ENCODE measurements at regions not wholly inside any gene's neighbourhood (a gene's known extent, or its start where the extent isn't known, plus 50 kb on each side); places are given as distances from the start of the nearest gene placed in this dataset.

DNA sequence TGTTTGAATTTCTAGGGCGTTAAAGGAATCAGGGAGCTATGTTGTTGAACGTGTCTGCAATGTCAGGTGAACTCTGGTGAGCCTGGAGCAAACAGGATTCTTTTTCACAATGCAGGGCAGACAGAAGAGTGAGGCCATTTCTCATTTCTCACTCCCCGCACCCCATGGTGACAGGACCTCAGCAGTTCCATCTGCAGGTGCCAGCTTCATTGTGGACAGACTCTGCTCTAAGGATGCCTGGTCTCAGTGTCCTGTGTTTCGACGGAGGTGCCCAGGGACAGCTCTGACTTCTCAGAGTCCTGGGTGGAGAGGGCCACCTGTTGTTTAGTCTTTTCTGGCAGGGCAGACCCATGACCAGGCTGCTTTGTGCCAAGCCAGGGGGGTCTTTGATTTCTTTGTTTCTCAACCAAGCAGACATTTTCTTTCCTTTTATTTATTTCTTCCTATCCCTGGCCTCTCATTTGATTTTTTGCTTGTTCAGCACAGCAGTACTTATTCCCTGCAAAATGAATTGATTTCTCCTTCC is 201.5 kb downstream of the RNF144A start:
- DNase-seq = no peak
- Mint-ChIP-seq H3K27ac (no peak overlapping the region), H3K36me3 (ENCODE audit: low read depth) (no peaks in the 10 kb centered on the region), H3K4me1 (no peaks in the 10 kb centered on the region), H3K9me3 (peaks cover 3% of the 10 kb centered on the region), H3K27me3 (ENCODE audit: insufficient read depth) (peaks cover 3% of the 10 kb centered on the region), H3K4me3 (no peak overlapping the region)
- 76 to 81% methylated on average over 5 of the region's 5 CpGs for WGBS, 2 experiments (ENCODE audit: insufficient coverage in 1 of 2, insufficient read length in 1 of 2)
- Histone ChIP-seq H3K4me1 (ENCODE audit: control insufficient read depth, insufficient read depth, low read length) (no peaks in the 10 kb centered on the region), H3K9ac (ENCODE audit: extremely low read depth, low read length, poor library complexity, severe bottlenecking) (no peak overlapping the region), H3K9me3 (ENCODE audit: control insufficient read depth, low read length) (peaks cover 6% of the 10 kb centered on the region), H3K27me3 (ENCODE audit: control insufficient read depth, insufficient read depth, low read length, poor library complexity, severe bottlenecking) (no peaks in the 10 kb centered on the region), H3K36me3 (ENCODE audit: control insufficient read depth, insufficient read depth, low read length) (no peaks in the 10 kb centered on the region), H3K4me3 (ENCODE audit: low read length) (no peak overlapping the region), H3K27ac (ENCODE audit: low read depth, low read length) (no peak overlapping the region)
- TF ChIP-seq, protein P1, sequence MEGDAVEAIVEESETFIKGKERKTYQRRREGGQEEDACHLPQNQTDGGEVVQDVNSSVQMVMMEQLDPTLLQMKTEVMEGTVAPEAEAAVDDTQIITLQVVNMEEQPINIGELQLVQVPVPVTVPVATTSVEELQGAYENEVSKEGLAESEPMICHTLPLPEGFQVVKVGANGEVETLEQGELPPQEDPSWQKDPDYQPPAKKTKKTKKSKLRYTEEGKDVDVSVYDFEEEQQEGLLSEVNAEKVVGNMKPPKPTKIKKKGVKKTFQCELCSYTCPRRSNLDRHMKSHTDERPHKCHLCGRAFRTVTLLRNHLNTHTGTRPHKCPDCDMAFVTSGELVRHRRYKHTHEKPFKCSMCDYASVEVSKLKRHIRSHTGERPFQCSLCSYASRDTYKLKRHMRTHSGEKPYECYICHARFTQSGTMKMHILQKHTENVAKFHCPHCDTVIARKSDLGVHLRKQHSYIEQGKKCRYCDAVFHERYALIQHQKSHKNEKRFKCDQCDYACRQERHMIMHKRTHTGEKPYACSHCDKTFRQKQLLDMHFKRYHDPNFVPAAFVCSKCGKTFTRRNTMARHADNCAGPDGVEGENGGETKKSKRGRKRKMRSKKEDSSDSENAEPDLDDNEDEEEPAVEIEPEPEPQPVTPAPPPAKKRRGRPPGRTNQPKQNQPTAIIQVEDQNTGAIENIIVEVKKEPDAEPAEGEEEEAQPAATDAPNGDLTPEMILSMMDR (conservative IDR thresholded peaks at IDR 0.05) = no peak

DNA sequence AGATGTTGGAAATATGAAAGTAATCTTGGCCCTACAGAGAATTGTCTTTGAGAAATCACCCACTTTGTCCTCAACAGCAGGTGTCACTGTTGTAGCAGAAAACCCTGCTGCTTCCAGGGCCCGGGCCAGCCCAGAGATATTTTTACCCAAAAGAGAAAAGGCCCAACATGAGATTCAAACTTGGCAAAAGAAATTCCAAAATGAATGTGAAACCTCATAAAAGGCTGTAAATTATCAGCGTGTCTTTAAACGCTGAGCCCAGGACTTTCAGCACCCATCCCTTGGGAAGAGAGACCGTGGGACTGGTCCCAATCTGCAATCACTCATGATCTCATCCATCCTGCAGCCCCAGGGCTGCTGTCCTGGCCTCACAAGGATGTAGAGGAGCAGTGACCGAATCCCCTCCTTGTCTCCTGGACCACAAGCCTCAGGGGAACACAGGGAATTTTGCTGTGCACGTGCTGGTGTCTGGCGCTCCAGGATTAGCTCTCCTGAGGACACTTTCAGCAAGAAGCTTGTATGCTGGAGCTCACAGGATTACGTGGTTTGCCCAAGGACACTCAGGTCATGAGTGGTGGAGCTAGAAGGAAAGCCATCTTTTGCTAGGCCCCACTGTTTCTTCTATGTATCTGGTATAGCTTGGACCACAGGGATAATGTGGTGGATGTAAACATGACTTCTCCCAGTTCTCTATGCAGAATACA is 202.1 kb downstream of the RNF144A start:
- no peaks in the 10 kb centered on the region for H3K9me3 ChIP-seq (ENCODE audit: control insufficient read depth, low read length)
- no peaks in the 10 kb centered on the region for H3K36me3 ChIP-seq (ENCODE audit: control insufficient read depth, insufficient read depth, low read length)
- H3K27me3 ChIP-seq (ENCODE audit: control insufficient read depth, insufficient read depth, low read length, poor library complexity, severe bottlenecking) = no peaks in the 10 kb centered on the region
- Mint-ChIP-seq H3K4me3 (no peak overlapping the region), H3K27me3 (ENCODE audit: insufficient read depth) (peaks cover 3% of the 10 kb centered on the region), H3K27ac (no peak overlapping the region), H3K4me1 (no peaks in the 10 kb centered on the region), H3K36me3 (ENCODE audit: low read depth) (no peaks in the 10 kb centered on the region), H3K9me3 (peaks cover 3% of the 10 kb centered on the region)
- no peaks in the 10 kb centered on the region for H3K4me1 ChIP-seq (ENCODE audit: control insufficient read depth, insufficient read depth, low read length)
- no peak overlapping the region for H3K27ac ChIP-seq (ENCODE audit: low read depth, low read length)
- no peak overlapping the region for H3K9ac ChIP-seq (ENCODE audit: extremely low read depth, low read length, poor library complexity, severe bottlenecking)
- 68 to 74% methylated on average over 8 of the region's 8 CpGs for WGBS, 2 experiments (ENCODE audit: insufficient coverage in 1 of 2, insufficient read length in 1 of 2)
- DNase-seq = peak; percentile 77
- TF ChIP-seq, protein P1 (conservative IDR thresholded peaks at IDR 0.05) = peak; percentile 89
- H3K4me3 ChIP-seq (ENCODE audit: low read length) = no peak overlapping the region

DNA sequence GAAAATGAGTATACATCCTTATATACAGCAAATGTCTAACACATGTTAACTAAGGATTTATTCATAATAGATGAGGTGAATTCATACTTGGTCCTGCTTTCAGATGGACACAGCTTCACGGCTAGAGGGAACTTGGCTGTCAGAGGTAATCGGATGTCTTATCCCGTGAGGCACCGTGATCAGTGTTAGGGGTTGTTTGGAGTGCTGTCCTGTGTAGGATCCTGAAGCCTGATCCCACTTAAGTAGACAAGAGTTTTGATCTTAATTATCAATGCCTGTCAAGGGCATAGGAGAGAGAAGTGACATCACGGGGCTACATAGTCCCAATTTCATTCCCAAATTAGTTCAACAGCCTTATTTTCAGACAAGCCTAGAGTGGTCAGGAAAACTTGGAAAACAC is 204.6 kb downstream of the RNF144A start:
- H3K9me3 Mint-ChIP-seq = peaks cover 2% of the 10 kb centered on the region
- no peaks in the 10 kb centered on the region for H3K27me3 ChIP-seq (ENCODE audit: control insufficient read depth, insufficient read depth, low read length, poor library complexity, severe bottlenecking)
- no peak overlapping the region for H3K9ac ChIP-seq (ENCODE audit: extremely low read depth, low read length, poor library complexity, severe bottlenecking)
- H3K4me1 ChIP-seq (ENCODE audit: control insufficient read depth, insufficient read depth, low read length) = no peaks in the 10 kb centered on the region
- DNase-seq = no peak
- no peaks in the 10 kb centered on the region for H3K9me3 ChIP-seq (ENCODE audit: control insufficient read depth, low read length)
- H3K36me3 Mint-ChIP-seq (ENCODE audit: low read depth) = no peaks in the 10 kb centered on the region
- H3K27ac ChIP-seq (ENCODE audit: low read depth, low read length) = no peak overlapping the region
- WGBS, 2 experiments (ENCODE audit: insufficient coverage in 1 of 2, insufficient read length in 1 of 2) = 73 to 78% methylated on average over 5 of the region's 5 CpGs
- no peak overlapping the region for H3K4me3 ChIP-seq (ENCODE audit: low read length)
- H3K4me3 Mint-ChIP-seq = no peak overlapping the region
- H3K27me3 Mint-ChIP-seq (ENCODE audit: insufficient read depth) = no peaks in the 10 kb centered on the region
- no peaks in the 10 kb centered on the region for H3K4me1 Mint-ChIP-seq
- TF ChIP-seq, protein P1 (conservative IDR thresholded peaks at IDR 0.05) = no peak
- H3K27ac Mint-ChIP-seq = no peak overlapping the region
- no peaks in the 10 kb centered on the region for H3K36me3 ChIP-seq (ENCODE audit: control insufficient read depth, insufficient read depth, low read length)

All from endodermal cell (in vitro differentiated cells).